ENCODE measurements at regions not wholly inside any gene's neighbourhood (a gene's known extent, or its start where the extent isn't known, plus 50 kb on each side); places are given as distances from the start of the nearest gene placed in this dataset.

DNA sequence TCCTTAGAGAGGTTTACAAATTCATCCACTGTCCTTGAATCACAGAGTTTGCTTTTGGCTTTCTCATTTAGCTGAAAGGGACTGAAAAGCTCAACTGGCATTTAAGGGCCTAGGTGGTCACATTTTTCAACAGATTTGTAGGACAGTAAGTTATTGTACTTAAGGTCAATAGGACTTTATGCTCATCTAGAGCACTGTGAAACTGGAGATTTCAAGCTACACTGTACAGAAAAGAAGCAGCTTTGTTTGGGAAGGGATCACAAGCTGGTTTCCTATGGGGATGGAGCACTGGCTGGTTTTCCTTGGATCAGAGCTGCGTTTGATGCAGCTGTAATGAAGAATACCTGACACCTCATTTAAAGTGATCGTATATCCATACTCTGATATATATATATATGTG, 482.7 kb downstream of the FBXO15 start:
- intact Hi-C loops (cut with DNase I), result no loop called here
- TF ChIP-seq POLR2AphosphoS5 (IDR thresholded peaks at IDR 0.05; ENCODE audit: insufficient read depth in 1 of 2, low read depth in 1 of 2) (no peak), POLR2A (IDR thresholded peaks at IDR 0.05) (no peak)
- TF ChIP-seq, protein P1, sequence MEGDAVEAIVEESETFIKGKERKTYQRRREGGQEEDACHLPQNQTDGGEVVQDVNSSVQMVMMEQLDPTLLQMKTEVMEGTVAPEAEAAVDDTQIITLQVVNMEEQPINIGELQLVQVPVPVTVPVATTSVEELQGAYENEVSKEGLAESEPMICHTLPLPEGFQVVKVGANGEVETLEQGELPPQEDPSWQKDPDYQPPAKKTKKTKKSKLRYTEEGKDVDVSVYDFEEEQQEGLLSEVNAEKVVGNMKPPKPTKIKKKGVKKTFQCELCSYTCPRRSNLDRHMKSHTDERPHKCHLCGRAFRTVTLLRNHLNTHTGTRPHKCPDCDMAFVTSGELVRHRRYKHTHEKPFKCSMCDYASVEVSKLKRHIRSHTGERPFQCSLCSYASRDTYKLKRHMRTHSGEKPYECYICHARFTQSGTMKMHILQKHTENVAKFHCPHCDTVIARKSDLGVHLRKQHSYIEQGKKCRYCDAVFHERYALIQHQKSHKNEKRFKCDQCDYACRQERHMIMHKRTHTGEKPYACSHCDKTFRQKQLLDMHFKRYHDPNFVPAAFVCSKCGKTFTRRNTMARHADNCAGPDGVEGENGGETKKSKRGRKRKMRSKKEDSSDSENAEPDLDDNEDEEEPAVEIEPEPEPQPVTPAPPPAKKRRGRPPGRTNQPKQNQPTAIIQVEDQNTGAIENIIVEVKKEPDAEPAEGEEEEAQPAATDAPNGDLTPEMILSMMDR (IDR thresholded peaks at IDR 0.05), result no peak
- Histone ChIP-seq H3K36me3 (no peaks in the 10 kb centered on the region), H3K4me1 (no peaks in the 10 kb centered on the region), H3K27me3 (no peaks in the 10 kb centered on the region), H3K4me3 (no peak overlapping the region), H3K9me3 (no peaks in the 10 kb centered on the region), H3K27ac (no peak overlapping the region)
- no peak for DNase-seq (ENCODE audit: extremely low spot score in 2 of 2)

DNA sequence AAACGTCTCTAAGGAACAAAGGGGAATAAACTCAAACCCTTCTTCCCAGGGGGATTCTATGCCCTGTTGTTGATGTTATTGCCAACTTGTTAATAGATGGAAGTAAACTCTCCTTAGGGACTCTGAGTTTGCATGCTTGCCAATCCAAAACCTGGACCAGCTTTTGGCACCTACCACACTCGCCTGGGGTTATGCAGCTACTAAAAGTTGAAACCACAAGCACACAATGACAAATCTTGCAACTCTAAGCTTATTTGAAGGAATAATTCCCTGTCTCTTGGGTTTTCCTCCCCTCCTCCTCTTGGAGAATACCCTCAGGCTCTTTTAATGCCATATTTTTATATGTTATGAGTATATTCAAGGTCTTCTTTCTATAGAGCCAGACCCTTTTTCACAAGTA, 484.1 kb downstream of the FBXO15 start:
- H3K4me1 ChIP-seq, result no peaks in the 10 kb centered on the region
- intact Hi-C loops (cut with DNase I), result no loop called here
- no peaks in the 10 kb centered on the region for H3K9me3 ChIP-seq
- no peaks in the 10 kb centered on the region for H3K36me3 ChIP-seq
- DNase-seq (ENCODE audit: extremely low spot score in 2 of 2), result no peak
- no peak overlapping the region for H3K4me3 ChIP-seq
- H3K27me3 ChIP-seq, result no peaks in the 10 kb centered on the region
- TF ChIP-seq POLR2AphosphoS5 (IDR thresholded peaks at IDR 0.05; ENCODE audit: insufficient read depth in 1 of 2, low read depth in 1 of 2), result no peak
- TF ChIP-seq, protein P1 (IDR thresholded peaks at IDR 0.05), result no peak
- TF ChIP-seq POLR2A (IDR thresholded peaks at IDR 0.05), result no peak
- no peak overlapping the region for H3K27ac ChIP-seq

DNA sequence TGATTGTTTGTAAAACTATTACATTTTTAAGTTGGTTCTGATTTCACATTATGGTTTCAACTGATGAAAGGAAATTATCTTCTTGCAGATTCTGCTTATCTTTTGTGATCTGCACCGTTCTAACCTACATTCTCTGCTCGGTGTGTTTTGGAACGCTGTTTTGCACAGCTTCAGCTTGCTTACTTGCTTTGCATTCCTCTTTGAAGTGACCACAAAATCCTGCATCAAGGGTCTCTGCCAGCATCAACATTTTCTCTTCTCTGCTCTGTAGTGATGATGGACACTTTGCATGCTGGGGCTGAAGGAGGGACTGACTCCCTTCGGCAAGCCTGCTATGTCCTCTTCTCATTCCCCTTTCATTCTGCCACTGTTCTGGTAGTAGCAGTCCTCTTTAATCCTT, 485.2 kb downstream of the FBXO15 start:
- H3K4me1 ChIP-seq, result no peaks in the 10 kb centered on the region
- no peaks in the 10 kb centered on the region for H3K9me3 ChIP-seq
- H3K27ac ChIP-seq, result no peak overlapping the region
- no peak for DNase-seq (ENCODE audit: extremely low spot score in 2 of 2)
- no peak overlapping the region for H3K4me3 ChIP-seq
- no peak for TF ChIP-seq POLR2AphosphoS5 (IDR thresholded peaks at IDR 0.05; ENCODE audit: insufficient read depth in 1 of 2, low read depth in 1 of 2)
- no peak for TF ChIP-seq POLR2A (IDR thresholded peaks at IDR 0.05)
- TF ChIP-seq, protein P1 (IDR thresholded peaks at IDR 0.05), result no peak
- no peaks in the 10 kb centered on the region for H3K36me3 ChIP-seq
- intact Hi-C loops (cut with DNase I), result no loop called here
- no peaks in the 10 kb centered on the region for H3K27me3 ChIP-seq

DNA sequence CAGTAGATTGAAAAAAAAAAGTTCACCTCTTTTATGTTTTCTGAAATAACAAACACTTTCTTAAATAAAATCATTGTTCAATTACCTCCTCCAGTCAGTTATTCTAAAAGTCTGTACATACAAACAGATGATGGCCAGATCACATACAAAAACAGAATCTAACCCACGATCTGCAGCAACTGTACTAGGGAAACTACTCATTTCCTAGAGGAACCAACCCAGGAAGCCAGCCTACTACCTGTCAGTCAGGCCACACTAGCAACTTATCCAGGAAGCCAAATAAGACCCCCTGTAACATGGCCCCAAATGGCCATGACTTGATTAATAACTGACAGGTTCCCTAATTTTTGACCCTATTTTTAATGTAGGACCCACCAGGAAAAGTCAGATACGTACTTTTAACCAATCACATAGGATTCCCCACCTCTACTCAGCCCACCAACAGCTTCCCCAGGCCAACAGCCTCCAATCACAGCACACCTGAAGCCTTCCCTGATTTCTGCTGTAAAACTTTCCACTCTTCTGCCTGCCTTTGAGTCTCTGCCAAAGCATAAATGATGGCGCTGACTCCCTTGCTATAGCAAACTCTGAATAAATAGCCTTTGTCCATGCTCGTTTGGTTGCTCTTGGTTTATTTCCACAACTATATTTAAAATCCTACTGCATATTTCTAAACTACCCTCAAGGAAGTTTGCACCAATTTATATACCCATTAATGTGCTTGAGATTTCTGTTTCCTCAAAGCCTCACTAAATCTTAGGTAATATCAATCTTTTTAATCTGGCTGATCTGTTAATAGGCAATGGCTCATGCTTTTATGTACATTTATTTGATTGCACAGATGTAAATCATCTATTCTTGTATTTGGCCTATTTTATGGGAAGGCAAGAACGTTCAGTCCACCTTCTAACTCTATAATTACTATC, 486.4 kb downstream of the FBXO15 start:
- Histone ChIP-seq H3K27me3 (no peaks in the 10 kb centered on the region), H3K4me1 (no peaks in the 10 kb centered on the region), H3K27ac (no peak overlapping the region), H3K9me3 (no peaks in the 10 kb centered on the region), H3K36me3 (no peaks in the 10 kb centered on the region), H3K4me3 (no peak overlapping the region)
- intact Hi-C loops (cut with DNase I), result no loop called here
- DNase-seq (ENCODE audit: extremely low spot score in 2 of 2), result no peak
- TF ChIP-seq, protein P1 (IDR thresholded peaks at IDR 0.05), result no peak
- TF ChIP-seq POLR2A (IDR thresholded peaks at IDR 0.05) (no peak), POLR2AphosphoS5 (IDR thresholded peaks at IDR 0.05; ENCODE audit: insufficient read depth in 1 of 2, low read depth in 1 of 2) (no peak)

DNA sequence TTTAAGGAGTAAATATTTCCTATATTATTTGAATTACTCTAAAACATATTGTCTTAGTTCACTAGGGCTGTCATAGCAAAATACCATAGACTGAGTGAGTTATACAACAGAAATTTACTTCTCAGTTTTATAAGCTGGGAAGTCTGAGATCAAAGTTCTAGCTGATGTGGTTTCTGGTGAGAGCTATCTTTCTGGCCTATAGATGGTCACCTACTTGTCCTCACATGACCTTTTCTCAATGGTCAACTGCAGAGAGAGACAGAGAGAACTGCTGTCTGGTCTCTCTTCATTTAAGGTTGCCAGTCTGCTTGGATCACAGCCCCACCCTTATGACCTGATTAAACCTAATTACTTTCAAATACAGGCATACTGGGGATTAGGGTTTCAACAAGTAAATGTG, 490.9 kb downstream of the FBXO15 start:
- intact Hi-C loops (cut with DNase I), result no loop called here
- no peaks in the 10 kb centered on the region for H3K36me3 ChIP-seq
- no peak overlapping the region for H3K4me3 ChIP-seq
- H3K27me3 ChIP-seq, result no peaks in the 10 kb centered on the region
- H3K9me3 ChIP-seq, result no peaks in the 10 kb centered on the region
- DNase-seq (ENCODE audit: extremely low spot score in 2 of 2), result no peak
- H3K27ac ChIP-seq, result no peak overlapping the region
- TF ChIP-seq POLR2AphosphoS5 (IDR thresholded peaks at IDR 0.05; ENCODE audit: insufficient read depth in 1 of 2, low read depth in 1 of 2) (no peak), POLR2A (IDR thresholded peaks at IDR 0.05) (no peak)
- TF ChIP-seq, protein P1 (IDR thresholded peaks at IDR 0.05), result no peak
- H3K4me1 ChIP-seq, result no peaks in the 10 kb centered on the region

Data from vagina (tissue), 2 donors.